SKM-1 treated with dmso at 0.1 percent for 144 hours (cell line): ENCODE measurements at regions not wholly inside any gene's neighbourhood (a gene's known extent, or its start where the extent isn't known, plus 50 kb on each side); places are given as distances from the start of the nearest gene placed in this dataset.
"Not testable (repeated sequence)": the region's sequence is repeated elsewhere in the genome, so short reads cannot be mapped to it uniquely, and the experiment has no call there.

ENCODE experiments used
- DNase-seq: peaks from one replicate; lab custom pipeline; 2025; ENCODE audit not compliant: unreplicated experiment; lab: John Stamatoyannopoulos, UW

GRCh38 chr22:46040471-46041465 lies 63.8 kb upstream of the WNT7B start:
- DNase-seq: no peak

- DNase-seq: no peak
These were observed 64.7 kb upstream of the WNT7B start for GRCh38 chr22:46041642-46042041.

- no peak for DNase-seq
These were observed 65.8 kb upstream of the WNT7B start for GRCh38 chr22:46042786-46043185.

- DNase-seq: no peak
These were observed 66.4 kb upstream of the WNT7B start for GRCh38 chr22:46043339-46043738.

- no peak for DNase-seq
These were observed 67.1 kb upstream of the WNT7B start for GRCh38 chr22:46043816-46044620.

- DNase-seq: no peak
These were observed 67.9 kb upstream of the WNT7B start for GRCh38 chr22:46044621-46045458.

GRCh38 chr22:46045459-46046298 lies 68.7 kb upstream of the WNT7B start:
- DNase-seq: no peak

- no peak for DNase-seq
These were observed 69.3 kb upstream of the WNT7B start for GRCh38 chr22:46046299-46046685.

- DNase-seq: no peak
These were observed 70.3 kb upstream of the WNT7B start for GRCh38 chr22:46047226-46047625.

GRCh38 chr22:46047841-46048595 lies 71.1 kb upstream of the WNT7B start:
- peak; percentile 44 for DNase-seq

GRCh38 chr22:46048661-46049060 lies 71.7 kb upstream of the WNT7B start:
- DNase-seq: not testable (repeated sequence)

GRCh38 chr22:46049726-46050450 lies 72.9 kb upstream of the WNT7B start:
- no peak for DNase-seq

- no peak for DNase-seq
These were observed 73.5 kb upstream of the WNT7B start for GRCh38 chr22:46050451-46050845.

- DNase-seq: no peak
These were observed 74.1 kb upstream of the WNT7B start for GRCh38 chr22:46050916-46051614.

- DNase-seq: no peak
These were observed 74.7 kb upstream of the WNT7B start for GRCh38 chr22:46051646-46052045.

- DNase-seq: no peak
These were observed 75.4 kb upstream of the WNT7B start for GRCh38 chr22:46052331-46052771.

- DNase-seq: peak; percentile 11
These were observed 76.0 kb upstream of the WNT7B start for GRCh38 chr22:46052801-46053562.
